SK-N-SH (cell line): ENCODE measurements at regions not wholly inside any gene's neighbourhood (a gene's known extent, or its start where the extent isn't known, plus 50 kb on each side); places are given as distances from the start of the nearest gene placed in this dataset.

Source experiments
- CTCF ChIA-PET: fragments of 300-600, 350-600 bp; formaldehyde crosslinking; extraction: SDS; loops from one replicate; lab custom pipeline; 2021; lab: Yijun Ruan, JAX
- POLR2A ChIA-PET: fragments of 350-600 bp; sonication (Branson Sonifier 250); formaldehyde crosslinking; extraction: SDS; loops from one replicate; lab custom pipeline; 2020; ENCODE audit warnings: antibody characterized with exemption, inconsistent platforms; lab: Yijun Ruan, JAX
- DNase-seq: peaks from one replicate; pipeline ENCODE4 v3.0.0; 2012
- H2AFZ ChIP-seq: fragments of 200-600 bp; sonication (generic); 2 replicates; pipeline ENCODE4 v1.8.1; 2016; ENCODE audit warnings: antibody characterized with exemption, mild to moderate bottlenecking, low read depth
- H3F3A ChIP-seq: fragments of 200-600 bp; sonication (generic); replicated peaks from 2 replicates; pipeline ENCODE3; 2016; ENCODE audit warnings: antibody characterized with exemption, mild to moderate bottlenecking; ENCODE audit not compliant: insufficient read depth
- H3K27ac ChIP-seq, 2 experiments: fragments of 200-500 bp in 1 of 2; fragments of 200-600 bp in 1 of 2; sonication (Bioruptor generic) in 1 of 2; sonication (generic), shearing (Covaris generic) in 1 of 2; 2 replicates each; pipeline versions ENCODE4 v1.5.1 to v1.6.1; 2014 to 2016; ENCODE audit warnings: low read depth in 2 of 2, inconsistent platforms in 1 of 2, low read length in 1 of 2, mild to moderate bottlenecking in 1 of 2, mixed read lengths in 1 of 2
- H3K27me3 ChIP-seq: fragments of 200-600 bp; sonication (generic), shearing (Covaris generic); 2 replicates; pipeline ENCODE4 v1.6.1; 2016; ENCODE audit warnings: mixed run types; ENCODE audit not compliant: insufficient read depth
- H3K36me3 ChIP-seq, 2 experiments: fragments of 200-500 bp in 1 of 2; fragments of 200-600 bp in 1 of 2; sonication (Bioruptor generic) in 1 of 2; sonication (generic) in 1 of 2; replicated peaks in 1 of 2; 2 replicates each; pipeline versions ENCODE3 to v1.5.1; 2014 to 2016; ENCODE audit warnings: low read length in 1 of 2, mild to moderate bottlenecking in 1 of 2; ENCODE audit not compliant: insufficient read depth in 2 of 2, control insufficient read depth in 1 of 2
- H3K4me1 ChIP-seq, 2 experiments: fragments of 200-500 bp in 1 of 2; fragments of 200-600 bp in 1 of 2; sonication (Bioruptor generic) in 1 of 2; sonication (generic), shearing (Covaris generic) in 1 of 2; 2 replicates each; pipeline versions ENCODE4 v1.5.1 to v1.6.1; 2014 to 2016; ENCODE audit warnings: low read depth in 1 of 2, low read length in 1 of 2, mixed run types in 1 of 2; ENCODE audit not compliant: insufficient read depth in 2 of 2, control insufficient read depth in 1 of 2
- H3K4me2 ChIP-seq: fragments of 200-600 bp; sonication (generic), shearing (Covaris generic); 2 replicates; pipeline ENCODE4 v1.6.1; 2017; ENCODE audit warnings: mixed run types
- H3K4me3 ChIP-seq, 2 experiments: fragments of 200-500 bp in 1 of 2; fragments of 200-600 bp in 1 of 2; sonication (Bioruptor generic) in 1 of 2; sonication (generic), shearing (Covaris generic) in 1 of 2; 2 replicates each; pipeline versions ENCODE4 v1.5.1 to v1.8.1; 2014 to 2016; ENCODE audit warnings: low read depth in 2 of 2, inconsistent platforms in 1 of 2, low read length in 1 of 2, mild to moderate bottlenecking in 1 of 2, mixed read lengths in 1 of 2, moderate library complexity in 1 of 2
- H3K79me2 ChIP-seq: fragments of 200-600 bp; sonication (generic); 2 replicates; pipeline ENCODE4 v1.8.1; 2017; ENCODE audit warnings: mild to moderate bottlenecking; ENCODE audit not compliant: insufficient read depth
- H3K9ac ChIP-seq: fragments of 200-600 bp; sonication (generic); 2 replicates; pipeline ENCODE4 v1.6.1; 2017; ENCODE audit warnings: mixed run types
- H3K9me2 ChIP-seq: fragments of 200-600 bp; sonication (generic); 2 replicates; pipeline ENCODE4 v1.6.1; 2017; ENCODE audit warnings: mixed run types
- H3K9me3 ChIP-seq: fragments of 200-600 bp; sonication (generic); 2 replicates; pipeline ENCODE4 v1.6.1; 2017; ENCODE audit warnings: mixed run types, mild to moderate bottlenecking, moderate library complexity
- H4K20me1 ChIP-seq: fragments of 200-600 bp; sonication (generic); 2 replicates; pipeline ENCODE4 v1.6.1; 2017; ENCODE audit warnings: mild to moderate bottlenecking, mixed run types; ENCODE audit not compliant: insufficient read depth
- CHD2 ChIP-seq: fragments of 150-350 bp; IDR thresholded peaks from 2 replicates; pipeline ENCODE4 v1.6.1; 2018; ENCODE audit warnings: low read length; ENCODE audit not compliant: partially characterized antibody
- ELF1 ChIP-seq: IDR thresholded peaks from 2 replicates; pipeline ENCODE4 v1.4.0; 2012
- FOSL2 ChIP-seq: IDR thresholded peaks from 2 replicates; pipeline ENCODE4 v1.4.0; 2012; ENCODE audit warnings: low read depth, mild to moderate bottlenecking, moderate library complexity, borderline replicate concordance
- FOXJ3 ChIP-seq: sonication (generic); formaldehyde crosslinking; IDR thresholded peaks from 2 replicates; pipeline ENCODE4 v1.5.1; 2020; ENCODE audit warnings: mild to moderate bottlenecking, missing genetic modification reagents
- FOXM1 ChIP-seq: IDR thresholded peaks from 2 replicates; pipeline ENCODE4 v1.4.0; 2012; ENCODE audit warnings: low read depth, mild to moderate bottlenecking
- GABPA ChIP-seq: IDR thresholded peaks from 2 replicates; pipeline ENCODE4 v1.4.0; 2012; ENCODE audit warnings: low read depth, mild to moderate bottlenecking
- IRF3 ChIP-seq: fragments of 150-350 bp; IDR thresholded peaks from 2 replicates; pipeline ENCODE4 v1.6.1; 2016; ENCODE audit warnings: mild to moderate bottlenecking, low read depth, low read length
- MAX ChIP-seq: IDR thresholded peaks from 2 replicates; pipeline ENCODE4 v1.4.0; 2012; ENCODE audit warnings: low read depth
- MXI1 ChIP-seq: IDR thresholded peaks from 2 replicates; pipeline ENCODE4 v1.6.1; 2012; ENCODE audit warnings: mild to moderate bottlenecking, low read depth, low read length, improper control_type of control experiment
- RCOR1 ChIP-seq: fragments of 150-350 bp; IDR thresholded peaks from 2 replicates; pipeline ENCODE4 v1.6.1; 2017; ENCODE audit warnings: antibody characterized with exemption, low read length
- RFX5 ChIP-seq: IDR thresholded peaks from 2 replicates; pipeline ENCODE4 v1.6.1; 2012; ENCODE audit warnings: mild to moderate bottlenecking, improper control_type of control experiment, low read length
- RXRA ChIP-seq: IDR thresholded peaks from 2 replicates; pipeline ENCODE4 v1.4.0; 2012; ENCODE audit warnings: low read depth, mild to moderate bottlenecking, borderline replicate concordance
- TCF12 ChIP-seq: IDR thresholded peaks from 2 replicates; pipeline ENCODE4 v1.4.0; 2012
- TEAD4 ChIP-seq: IDR thresholded peaks from 2 replicates; pipeline ENCODE4 v1.4.0; 2012; ENCODE audit warnings: mild to moderate bottlenecking, borderline replicate concordance; ENCODE audit not compliant: insufficient read depth
- USF1 ChIP-seq: IDR thresholded peaks from 2 replicates; pipeline ENCODE4 v1.4.0; 2012; ENCODE audit warnings: low read depth, borderline replicate concordance
- YY1 ChIP-seq: IDR thresholded peaks from 2 replicates; pipeline ENCODE4 v1.4.0; 2012; ENCODE audit warnings: low read depth, mild to moderate bottlenecking
- ZBTB33 ChIP-seq: IDR thresholded peaks from 2 replicates; pipeline ENCODE4 v1.4.0; 2012; ENCODE audit warnings: low read depth, borderline replicate concordance
- WGBS: methylation state at CpG from one replicate; pipeline ENCODE4 v1.1.6; 2017; ENCODE audit warnings: low lambda C conversion rate; 5-methylcytosine and 5-hydroxymethylcytosine counted together
- TF ChIP-seq, protein P1 (sequence below): fragments of 200-600 bp; sonication (generic); IDR thresholded peaks from 2 replicates; pipeline ENCODE4 v1.6.1; 2017; ENCODE audit warnings: antibody characterized with exemption, mild to moderate bottlenecking, moderate library complexity

DNA sequence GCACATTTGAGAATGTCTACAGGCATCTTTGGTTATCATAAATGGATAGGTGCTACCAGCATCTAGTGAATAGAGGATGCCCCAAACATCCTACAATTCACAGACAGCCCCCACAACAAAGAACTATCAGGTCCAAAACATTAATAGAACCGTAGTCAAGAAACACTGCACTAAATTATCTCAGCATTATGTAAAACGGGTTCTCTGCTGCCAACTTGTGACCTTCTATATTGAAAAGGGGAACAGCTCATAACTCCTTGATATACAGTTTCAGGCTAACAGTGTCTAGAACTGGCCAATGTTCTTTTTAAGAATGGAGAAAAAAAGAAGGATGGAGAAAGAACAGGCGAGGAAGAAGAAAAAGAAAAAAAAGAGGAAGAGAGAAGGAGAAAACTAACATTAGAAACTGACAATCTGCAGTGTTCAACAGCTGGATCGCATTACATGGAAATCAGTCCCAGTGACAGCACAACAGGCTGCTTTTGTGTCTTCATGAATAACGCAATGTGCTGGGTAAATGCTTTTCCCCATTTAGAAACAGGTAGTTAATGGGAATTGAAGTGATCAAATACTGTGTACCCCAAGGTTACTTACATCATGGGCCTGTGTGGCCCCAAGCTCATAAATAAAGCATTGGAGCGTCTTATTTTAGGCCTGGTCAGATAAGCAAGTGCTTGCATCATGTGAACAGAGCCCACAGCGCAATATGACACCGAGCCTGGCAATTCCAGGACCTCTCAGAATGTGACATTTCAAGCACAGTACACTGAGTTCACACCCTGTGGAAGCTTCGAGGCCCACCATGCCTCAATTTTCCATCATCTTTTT is 339.5 kb downstream of the DHX15 start:
- TF ChIP-seq, protein P1, sequence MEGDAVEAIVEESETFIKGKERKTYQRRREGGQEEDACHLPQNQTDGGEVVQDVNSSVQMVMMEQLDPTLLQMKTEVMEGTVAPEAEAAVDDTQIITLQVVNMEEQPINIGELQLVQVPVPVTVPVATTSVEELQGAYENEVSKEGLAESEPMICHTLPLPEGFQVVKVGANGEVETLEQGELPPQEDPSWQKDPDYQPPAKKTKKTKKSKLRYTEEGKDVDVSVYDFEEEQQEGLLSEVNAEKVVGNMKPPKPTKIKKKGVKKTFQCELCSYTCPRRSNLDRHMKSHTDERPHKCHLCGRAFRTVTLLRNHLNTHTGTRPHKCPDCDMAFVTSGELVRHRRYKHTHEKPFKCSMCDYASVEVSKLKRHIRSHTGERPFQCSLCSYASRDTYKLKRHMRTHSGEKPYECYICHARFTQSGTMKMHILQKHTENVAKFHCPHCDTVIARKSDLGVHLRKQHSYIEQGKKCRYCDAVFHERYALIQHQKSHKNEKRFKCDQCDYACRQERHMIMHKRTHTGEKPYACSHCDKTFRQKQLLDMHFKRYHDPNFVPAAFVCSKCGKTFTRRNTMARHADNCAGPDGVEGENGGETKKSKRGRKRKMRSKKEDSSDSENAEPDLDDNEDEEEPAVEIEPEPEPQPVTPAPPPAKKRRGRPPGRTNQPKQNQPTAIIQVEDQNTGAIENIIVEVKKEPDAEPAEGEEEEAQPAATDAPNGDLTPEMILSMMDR, result no peak
- TF ChIP-seq MXI1 (no peak), IRF3 (no peak), CHD2 (no peak), FOXJ3 (CRISPR knock-in tag) (no peak), TEAD4 (no peak), ZBTB33 (no peak), MAX (no peak), YY1 (no peak), RFX5 (no peak)
- Histone ChIP-seq H3K4me3 (no peak overlapping the region), H3K79me2 (no peaks in the 10 kb centered on the region), H3F3A (no peaks in the 10 kb centered on the region), H4K20me1 (no peaks in the 10 kb centered on the region), H3K27me3 (no peaks in the 10 kb centered on the region; the same call in 1 of the 2 replicates), H3K36me3 (no peaks in the 10 kb centered on the region), H3K27ac (no peak overlapping the region), H3K4me2 (no peak overlapping the region), H3K4me1 (no peaks in the 10 kb centered on the region), H2AFZ (no peak overlapping the region), H3K9me3 (no peaks in the 10 kb centered on the region), H3K9me2 (no peaks in the 10 kb centered on the region), H3K9ac (no peak overlapping the region)
- 7% methylated on average over 9 of the region's 9 CpGs for WGBS
- CTCF ChIA-PET, result no interaction called here
- no peak for DNase-seq
- POLR2A ChIA-PET, result no interaction called here

DNA sequence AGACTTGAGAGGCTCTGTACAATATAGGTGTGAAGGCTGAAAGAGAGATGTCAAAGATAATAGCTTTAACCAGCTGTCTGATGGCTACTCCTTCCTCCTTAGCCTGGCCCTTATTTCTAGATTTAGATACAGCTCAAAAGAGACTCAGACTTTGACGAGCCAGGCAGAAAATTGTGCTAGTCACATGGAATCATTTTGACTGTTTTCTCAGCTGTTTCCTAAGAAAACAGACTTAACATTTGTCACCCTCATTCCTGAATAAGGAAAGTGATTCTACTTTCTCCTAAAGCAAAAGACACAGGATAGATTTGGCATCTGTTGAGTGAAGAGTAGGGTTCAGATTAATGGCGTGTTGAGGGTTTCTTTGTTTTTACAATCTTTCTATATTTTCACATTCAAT is 340.7 kb downstream of the DHX15 start:
- no peak overlapping the region for H2AFZ ChIP-seq
- no peaks in the 10 kb centered on the region for H3K4me1 ChIP-seq
- no peak overlapping the region for H3K27ac ChIP-seq
- POLR2A ChIA-PET, result no interaction called here
- WGBS, result 3% methylated on average over 2 of the region's 2 CpGs
- H3K79me2 ChIP-seq, result no peaks in the 10 kb centered on the region
- H4K20me1 ChIP-seq, result no peaks in the 10 kb centered on the region
- no peak for DNase-seq
- no peaks in the 10 kb centered on the region for H3K9me2 ChIP-seq
- H3K9ac ChIP-seq, result no peak overlapping the region
- no peaks in the 10 kb centered on the region for H3K9me3 ChIP-seq
- H3F3A ChIP-seq, result no peaks in the 10 kb centered on the region
- H3K36me3 ChIP-seq, result no peaks in the 10 kb centered on the region
- H3K27me3 ChIP-seq, result no peaks in the 10 kb centered on the region; the same call in 1 of the 2 replicates
- H3K4me2 ChIP-seq, result no peak overlapping the region
- CTCF ChIA-PET, result no interaction called here
- H3K4me3 ChIP-seq, result no peak overlapping the region
- TF ChIP-seq FOSL2 (no peak), TCF12 (no peak), GABPA (no peak), RXRA (no peak), IRF3 (no peak), ELF1 (no peak), MXI1 (no peak), ZBTB33 (no peak), RCOR1 (no peak), USF1 (no peak), FOXM1 (no peak)
